Activated T-cell treated with anti-CD3 and anti-CD28 coated beads, Interleukin-2, amount 50 U/mL, for 24 hours (primary cell): ENCODE measurements at regions not wholly inside any gene's neighbourhood (a gene's known extent, or its start where the extent isn't known, plus 50 kb on each side); places are given as distances from the start of the nearest gene placed in this dataset.

Source experiments
- DNase-seq: peaks from one replicate; pipeline ENCODE4 v3.0.0-alpha.2; 2020
- H3K27ac Mint-ChIP-seq: 2 replicates; pipeline ENCODE4 v1.8.0; 2020; ENCODE audit warnings: mild to moderate bottlenecking, mixed read lengths
- H3K27me3 Mint-ChIP-seq: 2 replicates; pipeline ENCODE4 v1.8.0; 2020; ENCODE audit warnings: mixed read lengths
- H3K36me3 Mint-ChIP-seq: 2 replicates; pipeline ENCODE4 v1.8.0; 2020; ENCODE audit warnings: low read depth, mixed read lengths
- H3K4me1 Mint-ChIP-seq: 2 replicates; pipeline ENCODE4 v1.8.0; 2020; ENCODE audit warnings: low read depth, mixed read lengths
- H3K4me3 Mint-ChIP-seq: 2 replicates; pipeline ENCODE4 v1.8.0; 2020; ENCODE audit warnings: mild to moderate bottlenecking, moderate library complexity, mixed read lengths
- H3K9me3 Mint-ChIP-seq: 2 replicates; pipeline ENCODE4 v1.8.0; 2020; ENCODE audit warnings: mixed read lengths

DNA sequence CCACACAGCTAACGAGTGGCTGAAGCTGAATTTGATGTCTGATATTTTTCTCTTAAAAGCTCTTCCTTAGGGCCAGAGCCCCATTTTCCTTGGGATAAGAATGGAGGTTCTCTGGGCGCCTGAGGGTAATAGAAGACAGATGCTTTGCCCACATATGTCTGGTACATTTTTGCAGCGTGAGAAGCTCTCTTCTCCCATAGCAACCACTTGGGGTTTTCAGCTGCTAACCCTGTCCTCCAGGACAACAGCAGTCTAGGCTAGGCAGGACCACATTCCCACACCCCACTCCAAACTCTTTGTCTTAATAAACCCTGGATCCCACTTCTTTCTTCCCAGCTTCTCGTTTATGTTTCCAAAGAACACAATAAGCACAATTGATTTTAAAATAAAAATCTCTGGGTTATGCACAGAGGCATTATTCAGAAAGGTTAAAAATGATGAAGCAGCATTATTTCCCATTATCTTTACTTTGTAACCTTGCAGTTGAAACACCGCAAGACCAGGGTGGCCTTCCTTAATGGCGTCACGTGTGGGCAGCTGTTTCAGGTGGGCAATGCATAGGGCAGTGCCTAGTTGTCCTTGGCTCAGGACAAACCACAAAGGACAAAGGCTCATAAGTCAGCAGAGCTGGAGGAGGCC, 56.5 kb upstream of the NTRK3 start:
- DNase-seq = no peak
- Mint-ChIP-seq H3K9me3 (peaks cover 4% of the 10 kb centered on the region), H3K4me3 (no peak overlapping the region), H3K27me3 (peaks cover 30% of the 10 kb centered on the region), H3K27ac (no peak overlapping the region), H3K36me3 (no peaks in the 10 kb centered on the region), H3K4me1 (no peaks in the 10 kb centered on the region)

DNA sequence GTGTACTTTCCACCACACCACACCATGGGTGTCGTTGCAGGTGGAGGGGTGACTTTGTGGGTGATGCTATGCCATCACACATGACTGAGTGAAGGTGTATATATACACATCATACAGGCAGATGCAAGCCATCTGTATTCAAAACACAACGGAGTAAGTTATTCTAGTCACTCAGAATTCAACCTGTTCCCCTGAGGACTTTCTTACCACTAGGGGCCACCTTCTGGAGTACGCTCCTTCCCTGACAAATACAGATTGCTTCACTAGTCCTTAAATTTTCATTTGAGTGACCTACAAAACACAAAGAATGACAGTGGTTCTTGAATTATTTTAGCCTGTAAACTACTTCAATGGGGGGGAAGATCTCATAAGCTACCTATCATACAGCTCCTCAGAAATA, 52.8 kb upstream of the NTRK3 start:
- DNase-seq = no peak
- H3K4me3 Mint-ChIP-seq = no peak overlapping the region
- no peaks in the 10 kb centered on the region for H3K4me1 Mint-ChIP-seq
- H3K36me3 Mint-ChIP-seq = no peaks in the 10 kb centered on the region
- H3K9me3 Mint-ChIP-seq = peaks cover 3% of the 10 kb centered on the region
- H3K27me3 Mint-ChIP-seq = peaks cover 15% of the 10 kb centered on the region
- no peak overlapping the region for H3K27ac Mint-ChIP-seq

DNA sequence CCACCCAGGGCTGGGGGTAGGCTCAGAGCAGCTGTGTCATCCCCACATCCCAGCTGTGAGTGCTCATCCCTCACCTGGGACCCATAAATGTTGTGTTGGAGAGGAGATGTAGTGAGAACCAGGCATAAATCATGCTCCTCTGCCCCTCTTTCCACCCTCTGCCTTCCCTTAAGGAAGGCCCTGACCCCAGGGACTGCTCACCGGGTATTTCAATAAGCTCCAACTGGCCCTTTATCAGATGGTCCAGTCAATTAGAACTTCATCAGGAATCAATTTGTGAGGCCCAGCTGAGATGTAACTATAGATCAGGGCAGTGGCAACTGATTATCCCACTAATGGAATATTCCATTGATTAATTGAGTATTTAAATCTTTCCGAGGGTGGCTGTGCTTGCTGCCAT, 50.8 kb upstream of the NTRK3 start:
- H3K27ac Mint-ChIP-seq = no peak overlapping the region
- peaks cover 8% of the 10 kb centered on the region for H3K27me3 Mint-ChIP-seq
- H3K4me1 Mint-ChIP-seq = no peaks in the 10 kb centered on the region
- no peak for DNase-seq
- H3K4me3 Mint-ChIP-seq = no peak overlapping the region
- H3K9me3 Mint-ChIP-seq = no peaks in the 10 kb centered on the region
- no peaks in the 10 kb centered on the region for H3K36me3 Mint-ChIP-seq
